Liver (tissue), 3 donors: ENCODE measurements at regions not wholly inside any gene's neighbourhood (a gene's known extent, or its start where the extent isn't known, plus 50 kb on each side); places are given as distances from the start of the nearest gene placed in this dataset.

Experiments used
- EGR1 ChIP-seq, 2 donors: IDR thresholded peaks; 2 replicates each; pipeline ENCODE4 v1.6.1; 2016 to 2018; ENCODE audit warnings: antibody characterized with exemption in 2 of 2, low read depth in 2 of 2
- FOXA2 ChIP-seq: IDR thresholded peaks from 2 replicates; pipeline ENCODE4 v1.6.1; 2016; ENCODE audit warnings: antibody characterized with exemption
- RXRA ChIP-seq, 2 donors: IDR thresholded peaks; 2 replicates each; pipeline ENCODE4 v1.6.1; 2017 to 2018; ENCODE audit warnings: antibody characterized with exemption in 2 of 2, mild to moderate bottlenecking in 1 of 2
- TAF1 ChIP-seq: conservative IDR thresholded peaks from 2 replicates; pipeline ENCODE4 v1.6.1; 2016; ENCODE audit warnings: antibody characterized with exemption, mild to moderate bottlenecking
- YY1 ChIP-seq: IDR thresholded peaks from 2 replicates; pipeline ENCODE4 v1.6.1; 2016; ENCODE audit warnings: antibody characterized with exemption, mild to moderate bottlenecking
- TF ChIP-seq, protein P1 (sequence below): fragments of 150-350 bp; IDR thresholded peaks from 2 replicates; pipeline ENCODE4 v1.5.1; 2017; ENCODE audit warnings: improper control_type of control experiment, low read depth, low read length; ENCODE audit not compliant: missing input control
- TF ChIP-seq, protein P2 (sequence below): IDR thresholded peaks from 2 replicates; pipeline ENCODE4 v1.6.1; 2016; ENCODE audit warnings: antibody characterized with exemption
- TF ChIP-seq, protein P3 (sequence below): IDR thresholded peaks from 2 replicates; pipeline ENCODE4 v1.6.1; 2016; ENCODE audit warnings: antibody characterized with exemption, mild to moderate bottlenecking
- donor health status: healthy.
- donor health status: healthy.

- no peak for TF ChIP-seq FOXA2
- TF ChIP-seq, protein P1, sequence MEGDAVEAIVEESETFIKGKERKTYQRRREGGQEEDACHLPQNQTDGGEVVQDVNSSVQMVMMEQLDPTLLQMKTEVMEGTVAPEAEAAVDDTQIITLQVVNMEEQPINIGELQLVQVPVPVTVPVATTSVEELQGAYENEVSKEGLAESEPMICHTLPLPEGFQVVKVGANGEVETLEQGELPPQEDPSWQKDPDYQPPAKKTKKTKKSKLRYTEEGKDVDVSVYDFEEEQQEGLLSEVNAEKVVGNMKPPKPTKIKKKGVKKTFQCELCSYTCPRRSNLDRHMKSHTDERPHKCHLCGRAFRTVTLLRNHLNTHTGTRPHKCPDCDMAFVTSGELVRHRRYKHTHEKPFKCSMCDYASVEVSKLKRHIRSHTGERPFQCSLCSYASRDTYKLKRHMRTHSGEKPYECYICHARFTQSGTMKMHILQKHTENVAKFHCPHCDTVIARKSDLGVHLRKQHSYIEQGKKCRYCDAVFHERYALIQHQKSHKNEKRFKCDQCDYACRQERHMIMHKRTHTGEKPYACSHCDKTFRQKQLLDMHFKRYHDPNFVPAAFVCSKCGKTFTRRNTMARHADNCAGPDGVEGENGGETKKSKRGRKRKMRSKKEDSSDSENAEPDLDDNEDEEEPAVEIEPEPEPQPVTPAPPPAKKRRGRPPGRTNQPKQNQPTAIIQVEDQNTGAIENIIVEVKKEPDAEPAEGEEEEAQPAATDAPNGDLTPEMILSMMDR: no peak
- no peak for TF ChIP-seq EGR1 (IDR thresholded peaks at IDR 0.05; ENCODE audit: low read depth in 2 of 2)
- TF ChIP-seq, protein P2, sequence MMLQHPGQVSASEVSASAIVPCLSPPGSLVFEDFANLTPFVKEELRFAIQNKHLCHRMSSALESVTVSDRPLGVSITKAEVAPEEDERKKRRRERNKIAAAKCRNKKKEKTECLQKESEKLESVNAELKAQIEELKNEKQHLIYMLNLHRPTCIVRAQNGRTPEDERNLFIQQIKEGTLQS: no peak
- no peak for TF ChIP-seq RXRA (IDR thresholded peaks at IDR 0.05)
- TF ChIP-seq, protein P3, sequence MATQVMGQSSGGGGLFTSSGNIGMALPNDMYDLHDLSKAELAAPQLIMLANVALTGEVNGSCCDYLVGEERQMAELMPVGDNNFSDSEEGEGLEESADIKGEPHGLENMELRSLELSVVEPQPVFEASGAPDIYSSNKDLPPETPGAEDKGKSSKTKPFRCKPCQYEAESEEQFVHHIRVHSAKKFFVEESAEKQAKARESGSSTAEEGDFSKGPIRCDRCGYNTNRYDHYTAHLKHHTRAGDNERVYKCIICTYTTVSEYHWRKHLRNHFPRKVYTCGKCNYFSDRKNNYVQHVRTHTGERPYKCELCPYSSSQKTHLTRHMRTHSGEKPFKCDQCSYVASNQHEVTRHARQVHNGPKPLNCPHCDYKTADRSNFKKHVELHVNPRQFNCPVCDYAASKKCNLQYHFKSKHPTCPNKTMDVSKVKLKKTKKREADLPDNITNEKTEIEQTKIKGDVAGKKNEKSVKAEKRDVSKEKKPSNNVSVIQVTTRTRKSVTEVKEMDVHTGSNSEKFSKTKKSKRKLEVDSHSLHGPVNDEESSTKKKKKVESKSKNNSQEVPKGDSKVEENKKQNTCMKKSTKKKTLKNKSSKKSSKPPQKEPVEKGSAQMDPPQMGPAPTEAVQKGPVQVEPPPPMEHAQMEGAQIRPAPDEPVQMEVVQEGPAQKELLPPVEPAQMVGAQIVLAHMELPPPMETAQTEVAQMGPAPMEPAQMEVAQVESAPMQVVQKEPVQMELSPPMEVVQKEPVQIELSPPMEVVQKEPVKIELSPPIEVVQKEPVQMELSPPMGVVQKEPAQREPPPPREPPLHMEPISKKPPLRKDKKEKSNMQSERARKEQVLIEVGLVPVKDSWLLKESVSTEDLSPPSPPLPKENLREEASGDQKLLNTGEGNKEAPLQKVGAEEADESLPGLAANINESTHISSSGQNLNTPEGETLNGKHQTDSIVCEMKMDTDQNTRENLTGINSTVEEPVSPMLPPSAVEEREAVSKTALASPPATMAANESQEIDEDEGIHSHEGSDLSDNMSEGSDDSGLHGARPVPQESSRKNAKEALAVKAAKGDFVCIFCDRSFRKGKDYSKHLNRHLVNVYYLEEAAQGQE: no peak
- TF ChIP-seq TAF1: no peak
- no peak for TF ChIP-seq YY1
These were observed 62.6 kb upstream of the EN2 start for GRCh38 chr7:155395176-155395797.
